ENCODE measurements at regions not wholly inside any gene's neighbourhood (a gene's known extent, or its start where the extent isn't known, plus 50 kb on each side); places are given as distances from the start of the nearest gene placed in this dataset.
"Not testable (repeated sequence)": the region's sequence is repeated elsewhere in the genome, so short reads cannot be mapped to it uniquely, and the experiment has no call there.

GRCh38 chr2:16064745-16065144 is 124.4 kb downstream of the MYCN start:
- no peak for DNase-seq (ENCODE audit: low read depth)

DNA sequence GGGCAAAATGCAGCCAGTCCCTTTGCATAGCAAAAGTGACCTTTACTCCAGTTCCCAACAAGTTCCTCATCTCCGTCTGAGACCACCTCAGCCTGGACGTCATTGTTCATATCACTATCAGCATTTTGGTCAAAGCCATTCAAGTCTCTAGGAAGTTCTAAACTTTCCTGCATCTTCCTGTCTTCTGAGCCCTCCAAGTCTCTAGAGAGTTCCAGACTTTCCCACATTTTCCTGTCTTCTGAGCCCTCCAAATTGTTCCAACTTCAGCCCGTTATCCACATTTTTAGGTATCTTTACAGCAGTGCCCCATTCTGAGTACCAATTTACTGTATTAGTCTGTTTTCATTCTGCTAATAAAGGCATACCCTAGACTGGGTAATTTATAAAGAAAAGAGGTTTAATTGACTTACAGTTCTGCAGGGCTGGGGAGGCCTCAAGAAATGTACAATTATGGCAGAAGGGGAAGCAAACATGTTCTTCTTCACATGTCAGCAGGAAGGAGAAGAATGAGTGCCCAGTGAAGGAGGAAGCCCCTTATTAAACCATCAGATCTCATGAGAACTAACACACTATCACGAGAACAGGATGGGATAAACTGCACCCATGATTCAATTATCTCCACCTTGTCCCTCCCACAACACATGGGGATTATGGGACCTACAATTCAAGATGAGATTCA is 123.7 kb downstream of the MYCN start:
- DNase-seq (ENCODE audit: low read depth) = no peak

GRCh38 chr2:16063251-16063850 is 123.0 kb downstream of the MYCN start:
- DNase-seq (ENCODE audit: low read depth) = no peak

DNA sequence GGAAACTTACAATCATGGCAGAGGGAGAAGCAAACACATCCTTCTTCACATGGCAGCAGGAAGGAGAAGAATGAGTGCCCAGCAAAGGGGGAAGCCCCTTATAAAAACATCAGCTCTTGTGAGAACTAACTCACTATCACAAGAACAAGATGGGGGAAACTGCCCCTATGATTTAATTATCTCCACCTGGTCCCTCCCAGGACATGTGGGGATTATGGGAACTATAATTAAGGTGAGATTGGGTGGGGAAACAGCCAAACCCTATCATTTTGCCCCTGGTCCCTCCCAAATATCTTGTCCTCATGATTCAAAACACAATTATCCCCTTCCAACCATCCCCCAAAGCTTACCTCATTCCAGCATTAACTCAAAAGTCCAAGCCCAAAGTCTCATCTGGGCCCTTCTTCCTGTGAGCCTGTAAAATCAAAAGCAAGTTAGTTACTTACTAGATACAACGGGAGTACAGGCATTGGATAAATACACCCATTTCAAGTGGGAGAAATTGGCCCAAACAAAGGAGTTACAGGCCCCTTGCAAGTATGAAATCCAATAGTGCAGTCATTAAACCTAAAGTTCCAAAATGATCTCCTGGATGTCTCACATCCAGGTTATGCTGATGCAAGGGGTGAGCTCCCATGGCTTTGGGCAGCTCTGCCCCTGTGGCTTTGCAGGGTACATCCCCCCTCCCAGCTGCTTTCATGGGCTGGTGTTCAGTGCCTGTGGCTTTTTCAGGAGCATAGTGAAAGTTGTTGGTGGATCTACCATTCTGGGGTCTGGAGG is 122.3 kb downstream of the MYCN start:
- no peak for DNase-seq (ENCODE audit: low read depth)

- no peak for DNase-seq (ENCODE audit: low read depth)
These were observed 121.3 kb downstream of the MYCN start for GRCh38 chr2:16061441-16062217.

GRCh38 chr2:16060936-16061338 is 120.6 kb downstream of the MYCN start:
- DNase-seq (ENCODE audit: low read depth) = no peak

- no peak for DNase-seq (ENCODE audit: low read depth)
These were observed 120.0 kb downstream of the MYCN start for GRCh38 chr2:16060125-16060935.

- DNase-seq (ENCODE audit: low read depth) = no peak
These were observed 119.2 kb downstream of the MYCN start for GRCh38 chr2:16059393-16060016.

DNA sequence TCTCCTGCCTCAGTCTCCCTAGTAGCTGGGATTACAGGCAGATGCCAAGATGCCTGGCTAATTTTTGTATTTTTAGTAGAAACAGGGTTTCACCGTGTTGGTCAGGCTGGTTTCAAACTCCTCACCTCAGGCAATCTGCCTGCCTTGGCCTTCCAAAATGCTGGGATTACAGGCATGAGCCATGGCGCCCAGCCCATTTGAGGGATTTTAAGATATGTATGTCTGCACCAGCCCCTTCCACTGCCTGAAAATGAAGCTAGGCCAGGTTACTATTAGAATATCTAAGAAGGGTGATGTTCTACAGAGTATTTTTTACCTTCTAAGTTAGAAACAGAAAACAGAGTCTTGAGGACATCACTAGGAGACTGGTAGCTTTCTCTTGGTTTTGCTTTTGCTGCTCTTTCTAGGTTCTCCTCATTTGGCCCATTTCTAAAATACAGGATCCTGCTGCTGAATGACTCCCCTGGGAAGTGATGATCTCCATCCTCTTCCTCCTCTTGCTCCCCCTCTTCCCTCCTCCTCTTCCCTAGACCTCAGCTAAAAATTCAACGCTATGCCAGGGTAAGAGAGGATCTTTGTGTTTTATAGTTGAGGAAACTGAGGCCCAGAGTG is 118.5 kb downstream of the MYCN start:
- DNase-seq (ENCODE audit: low read depth) = no peak

DNA sequence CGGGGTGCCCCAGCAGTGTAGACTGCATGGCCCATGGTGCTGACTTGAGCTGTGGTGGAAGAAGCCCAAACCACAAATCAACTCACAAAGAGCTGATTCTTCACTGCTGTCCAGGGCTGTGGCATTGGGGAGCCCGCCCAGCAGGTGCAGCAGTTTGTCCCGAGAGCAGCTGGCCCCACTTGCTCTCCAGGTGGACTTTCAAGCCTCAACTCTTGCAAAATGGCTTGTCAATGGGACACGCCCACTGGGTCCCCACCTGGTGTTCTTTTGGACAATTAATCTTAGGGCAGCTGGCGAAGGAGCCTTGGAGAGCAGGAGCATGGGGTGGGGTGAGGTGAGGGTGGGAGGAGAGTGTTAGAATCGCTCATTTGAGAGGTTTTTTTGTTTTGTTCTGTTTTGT is 117.9 kb downstream of the MYCN start:
- DNase-seq (ENCODE audit: low read depth) = no peak

- no peak for DNase-seq (ENCODE audit: low read depth)
These were observed 117.3 kb downstream of the MYCN start for GRCh38 chr2:16057661-16058060.

DNA sequence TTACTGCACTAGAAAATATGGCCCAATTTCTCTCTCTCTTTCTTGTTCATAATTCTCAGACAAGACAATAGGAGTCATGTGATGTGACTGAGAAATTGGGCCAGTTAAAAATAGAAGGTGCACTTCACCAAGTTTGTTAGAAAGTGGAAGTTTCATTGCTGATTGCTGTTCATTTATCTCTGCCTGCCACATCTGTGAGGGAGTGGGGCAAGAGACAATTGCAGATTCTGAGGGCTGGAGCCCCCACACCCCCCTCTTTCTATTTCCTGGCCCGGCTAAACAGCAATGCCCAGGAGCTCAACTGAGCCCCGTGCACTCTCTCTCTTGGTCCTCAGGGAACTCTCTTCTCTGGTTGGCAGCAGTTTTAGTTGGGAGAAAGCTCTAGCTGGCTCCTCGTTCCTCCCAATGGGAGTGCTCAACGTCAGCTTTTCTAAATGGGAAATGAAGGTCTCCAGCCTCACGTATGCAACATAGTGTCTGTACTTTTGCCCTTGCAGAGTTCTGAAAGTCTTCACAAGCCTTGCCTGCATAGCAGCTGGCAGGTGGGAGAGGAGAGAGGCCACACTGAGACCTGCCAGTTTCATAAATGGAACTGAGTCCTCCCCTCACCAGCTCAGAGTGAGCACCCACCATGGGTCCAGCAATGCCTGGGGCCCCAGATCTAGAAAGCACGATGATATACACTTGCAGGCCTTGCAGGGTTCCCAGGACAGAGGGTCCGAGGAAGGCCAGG is 115.7 kb downstream of the MYCN start:
- no peak for DNase-seq (ENCODE audit: low read depth)

DNA sequence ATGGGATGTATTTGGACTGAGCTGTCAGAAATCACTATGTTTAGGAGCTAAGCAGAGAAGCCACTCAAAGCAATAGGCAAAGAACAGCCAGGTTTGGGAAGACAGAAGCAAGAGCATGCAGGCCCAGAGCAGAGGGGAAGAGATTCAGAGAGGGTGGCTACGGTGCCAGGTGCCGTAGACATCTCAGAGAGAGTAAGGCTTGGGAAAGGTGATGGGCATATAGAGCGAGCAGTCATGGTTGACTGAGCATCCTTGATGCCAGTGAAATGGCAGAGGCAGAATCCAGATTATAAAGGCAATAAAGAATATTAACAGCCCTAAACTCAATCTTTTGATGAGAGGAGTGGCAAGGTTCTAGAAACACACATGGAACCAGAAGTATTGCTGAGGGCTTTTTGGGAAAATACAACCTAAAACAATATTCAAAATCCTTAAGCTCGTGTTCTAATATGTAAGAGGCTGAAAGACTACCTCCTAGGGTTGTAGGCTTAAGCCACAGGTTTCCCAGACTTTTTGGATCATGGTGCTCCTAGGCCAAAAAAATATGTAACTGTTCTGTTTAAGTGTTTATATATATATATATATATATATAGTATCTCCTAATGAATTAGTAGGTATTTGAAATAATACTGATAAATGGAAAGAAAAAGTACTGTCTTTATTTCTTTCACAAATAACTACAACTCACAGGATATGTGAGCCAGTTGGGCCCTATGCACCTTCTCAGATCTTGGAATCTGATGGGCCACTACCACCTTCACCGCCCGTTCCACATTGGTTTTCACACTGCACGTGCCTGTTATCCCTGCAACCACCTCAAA is 113.3 kb downstream of the MYCN start:
- DNase-seq (ENCODE audit: low read depth) = no peak

- not testable (repeated sequence) for DNase-seq (ENCODE audit: low read depth)
These were observed 112.3 kb downstream of the MYCN start for GRCh38 chr2:16052571-16053052.

DNA sequence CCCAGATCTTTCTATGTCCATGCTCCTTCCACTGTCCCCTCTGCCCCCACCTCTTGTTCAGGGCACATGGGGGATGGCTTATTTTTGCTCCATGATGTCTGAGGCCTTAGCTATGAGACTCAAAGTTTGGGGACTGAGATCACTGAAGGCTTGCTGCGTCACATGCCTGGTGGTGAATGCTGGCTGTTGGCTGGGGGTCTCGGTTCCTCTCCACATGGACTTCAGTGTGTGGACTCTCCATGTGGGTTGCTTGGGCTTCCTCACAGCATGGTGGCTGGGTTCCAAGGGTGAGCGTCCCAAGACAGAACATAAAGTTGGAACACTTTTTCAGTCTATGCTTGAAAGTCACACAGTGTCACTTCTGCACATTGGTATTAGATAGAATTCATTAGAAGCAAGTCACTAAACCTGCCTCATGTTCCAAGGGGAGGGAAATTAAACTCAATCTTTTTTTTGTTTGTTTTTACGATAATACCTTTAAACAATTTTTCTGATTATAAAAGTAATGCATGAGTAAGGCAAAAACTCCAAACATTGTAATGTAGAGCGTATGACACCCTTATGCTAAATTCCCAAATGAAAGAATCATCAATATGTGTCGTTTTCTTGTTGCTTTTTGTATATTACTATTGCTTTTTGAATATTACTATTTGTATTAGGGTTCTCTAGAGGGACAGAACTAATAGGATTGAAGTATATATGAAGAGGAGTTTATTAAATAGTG is 111.7 kb downstream of the MYCN start:
- no peak for DNase-seq (ENCODE audit: low read depth)

DNA sequence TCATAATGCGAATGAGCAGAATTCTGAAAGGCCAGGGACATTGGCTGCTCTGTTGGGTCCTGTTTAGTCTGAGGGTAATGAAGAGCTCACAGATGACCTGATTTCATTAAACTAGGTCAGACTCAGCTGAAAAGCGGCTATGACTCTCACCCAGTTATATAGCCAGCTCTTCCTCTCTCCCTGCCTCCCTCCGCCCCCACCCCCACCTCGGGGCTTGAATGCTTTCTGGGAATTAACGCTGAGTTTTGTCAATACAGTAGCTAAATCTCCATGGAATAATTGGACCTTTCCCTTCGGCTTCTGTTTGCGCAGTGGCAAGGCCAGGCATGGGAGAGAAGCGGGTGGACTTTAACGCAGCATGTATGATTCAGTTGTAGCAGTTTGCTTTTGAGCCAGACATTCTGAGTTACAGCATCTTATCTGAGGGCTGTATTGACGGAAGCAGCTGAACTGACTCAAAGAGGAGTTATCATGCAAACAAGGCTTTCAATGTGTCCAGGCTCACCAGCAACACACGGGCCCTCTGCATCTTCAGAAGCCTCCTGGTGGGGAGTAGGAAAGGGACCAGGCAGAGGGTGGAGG is 110.6 kb downstream of the MYCN start:
- no peak for DNase-seq (ENCODE audit: low read depth)

- no peak for DNase-seq (ENCODE audit: low read depth)
These were observed 110.0 kb downstream of the MYCN start for GRCh38 chr2:16050261-16050907.
